ENCODE measurements at regions not wholly inside any gene's neighbourhood (a gene's known extent, or its start where the extent isn't known, plus 50 kb on each side); places are given as distances from the start of the nearest gene placed in this dataset.

DNA sequence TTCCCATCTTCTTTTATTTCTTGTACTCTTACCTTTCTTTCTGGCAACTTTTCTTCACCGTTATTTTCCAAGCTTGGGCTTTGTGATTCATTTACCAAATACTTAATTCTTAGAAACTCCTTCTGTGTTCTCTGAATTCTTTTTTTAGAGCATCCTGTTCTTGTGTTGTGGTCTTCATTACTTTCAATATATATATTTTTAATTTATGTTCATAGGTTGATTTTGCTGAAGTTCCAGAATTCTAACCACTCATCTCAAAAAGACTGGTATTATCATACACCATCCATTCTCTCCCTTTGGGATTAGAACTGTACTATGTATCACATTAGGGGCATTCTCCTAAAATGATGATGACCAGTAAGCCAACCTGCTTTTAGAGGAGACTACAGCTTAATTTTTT lies 362.3 kb upstream of the CBLB start:
- no peak for DNase-seq

DNA sequence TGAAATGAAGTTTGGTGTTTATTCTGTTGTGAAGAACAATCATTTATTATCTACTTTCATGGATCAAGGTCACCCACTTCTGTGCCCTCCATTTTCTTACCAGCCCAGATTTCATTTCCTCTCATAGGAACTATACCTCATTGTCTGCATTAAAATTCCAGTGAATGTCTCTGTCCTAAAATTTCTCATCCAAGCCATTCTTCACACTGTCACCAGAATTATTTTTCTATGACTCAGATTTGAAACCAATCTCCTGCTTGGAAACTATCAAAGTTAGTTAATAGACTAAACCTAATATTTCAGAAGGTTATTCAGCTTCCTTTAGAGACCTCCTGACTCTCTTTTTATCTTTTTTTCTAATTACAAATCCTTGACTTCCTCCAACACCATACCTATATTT lies 364.1 kb upstream of the CBLB start:
- DNase-seq: peak; percentile 15

DNA sequence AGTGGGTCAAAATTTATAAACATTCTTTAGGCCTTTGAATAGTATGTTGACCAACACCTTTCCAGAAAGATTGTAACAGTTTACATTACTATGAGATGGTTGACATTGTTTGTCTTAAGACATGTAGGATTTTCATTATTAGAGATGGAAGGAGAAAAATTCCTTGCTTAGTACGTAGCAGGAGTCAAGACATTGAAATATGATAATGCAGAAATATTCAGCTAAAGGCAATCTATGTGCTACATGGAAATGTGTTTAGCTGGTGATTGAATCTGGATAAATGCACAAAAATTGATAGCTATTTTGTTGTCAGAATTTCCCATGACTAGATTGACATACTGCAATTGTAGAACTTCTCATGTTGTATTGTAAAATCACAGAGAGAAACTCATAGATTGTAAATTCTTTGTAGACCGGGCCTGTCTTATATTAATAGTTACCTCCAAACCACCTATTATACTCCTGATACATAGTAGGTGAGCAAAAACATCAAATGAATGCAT lies 370.4 kb upstream of the CBLB start:
- no peak for DNase-seq

DNA sequence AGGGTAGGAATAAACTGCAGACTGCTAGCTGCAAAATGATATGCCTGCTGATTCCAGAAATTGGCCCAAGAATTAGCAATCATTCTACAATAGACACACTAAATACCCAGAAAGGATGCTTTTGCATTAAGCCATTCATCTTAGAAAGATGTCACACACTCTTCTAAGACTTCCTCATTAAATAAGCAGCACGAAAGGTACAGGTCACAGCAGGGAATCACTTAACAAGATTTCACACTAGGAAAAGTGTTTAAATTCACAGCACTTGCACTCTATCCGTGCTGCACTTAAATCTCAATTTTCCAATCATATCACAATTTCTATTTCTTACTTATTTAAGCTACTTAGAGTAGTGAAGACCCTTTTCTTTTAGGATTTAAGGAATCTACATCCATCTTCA lies 372.8 kb upstream of the CBLB start:
- no peak for DNase-seq

DNA sequence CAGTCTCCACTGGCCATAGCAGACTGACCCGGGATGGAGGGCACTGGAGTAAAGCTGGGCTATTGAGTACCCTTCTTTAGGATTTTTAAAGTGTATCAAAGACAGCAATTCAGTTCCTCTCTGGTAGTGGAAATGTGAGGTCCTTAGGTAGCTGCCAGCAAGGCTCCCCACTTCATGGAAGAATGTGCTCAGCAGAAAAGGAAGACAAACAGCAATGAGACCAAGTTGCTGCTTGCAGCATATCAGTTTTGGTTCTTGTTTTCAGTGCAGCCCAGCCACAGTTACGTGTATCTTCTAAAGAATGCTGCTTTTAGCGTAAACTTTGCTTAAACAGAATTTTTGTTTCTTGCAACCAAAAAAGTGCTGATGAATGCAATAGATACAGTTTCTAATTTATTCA lies 374.0 kb upstream of the CBLB start:
- DNase-seq: no peak

DNA sequence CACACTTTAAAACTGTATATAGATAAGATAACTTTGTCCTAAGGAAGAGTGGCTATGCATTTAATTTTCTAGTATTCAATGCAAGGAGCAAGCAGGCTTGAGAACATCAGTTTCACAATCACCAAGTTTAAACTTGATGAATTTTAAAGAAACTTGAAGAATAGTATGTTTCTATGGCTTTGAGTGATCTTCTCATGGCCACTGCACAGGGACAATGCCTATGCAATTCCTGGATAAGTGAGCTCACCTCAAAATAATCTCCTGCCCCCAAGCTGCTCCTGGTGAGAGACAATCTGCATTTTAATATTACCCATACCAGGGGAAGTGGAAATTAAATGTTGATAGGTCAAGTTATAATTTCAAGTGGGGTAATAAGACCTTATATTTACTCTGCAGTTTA lies 376.6 kb upstream of the CBLB start:
- DNase-seq: no peak

DNA sequence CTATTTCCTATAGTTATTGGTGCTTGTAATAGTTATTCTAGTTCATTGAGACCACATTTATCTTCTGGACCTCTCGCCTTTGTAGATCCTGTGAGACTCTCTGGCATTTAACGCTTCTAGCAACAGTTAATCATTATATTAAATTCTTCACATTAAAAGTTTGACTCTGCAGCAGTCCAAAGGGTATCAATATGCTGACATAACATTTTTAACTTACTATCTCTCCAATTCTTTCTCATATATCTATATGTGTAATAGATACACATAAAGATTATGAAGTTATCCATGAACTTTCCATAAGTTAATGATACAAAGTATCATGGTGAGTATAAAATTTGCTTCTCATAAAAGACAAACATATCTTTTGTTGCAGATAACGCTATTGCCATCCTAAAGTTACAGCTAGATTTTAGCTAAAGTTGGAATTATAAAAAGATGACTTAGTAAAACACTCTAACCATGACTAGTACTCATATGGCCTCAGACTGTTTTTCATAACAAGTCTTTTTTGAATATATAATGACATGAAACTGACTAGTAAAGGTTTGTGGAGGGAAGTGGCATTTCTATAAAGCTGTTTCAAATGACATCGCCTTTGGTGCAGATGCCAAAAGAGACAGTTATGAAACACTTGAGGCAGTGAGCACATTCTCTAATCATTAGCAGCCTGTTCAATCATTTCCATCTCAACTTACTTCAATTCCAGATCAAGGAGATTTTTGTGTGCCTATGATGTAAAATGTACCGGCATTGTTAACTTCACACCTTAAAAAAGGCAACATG lies 379.3 kb upstream of the CBLB start:
- peak; percentile 21 for DNase-seq

DNA sequence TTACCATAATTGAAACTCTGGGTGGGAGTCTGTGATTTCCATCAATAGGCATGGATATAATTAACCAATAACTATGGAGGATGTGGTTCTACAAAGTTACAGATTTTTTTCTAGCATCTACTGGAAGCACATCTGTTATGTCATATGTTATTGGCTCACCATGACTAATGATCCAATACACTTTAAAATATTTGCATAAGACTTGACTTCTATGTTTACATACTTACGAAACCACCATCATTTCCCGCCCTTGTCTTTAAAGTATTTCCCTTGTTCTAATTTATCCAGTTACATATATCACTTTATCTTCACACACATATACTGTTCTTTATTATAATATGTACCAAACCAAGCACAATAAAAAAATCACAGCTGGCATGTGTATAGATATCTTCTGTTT lies 380.3 kb upstream of the CBLB start:
- DNase-seq: peak; percentile 58

DNA sequence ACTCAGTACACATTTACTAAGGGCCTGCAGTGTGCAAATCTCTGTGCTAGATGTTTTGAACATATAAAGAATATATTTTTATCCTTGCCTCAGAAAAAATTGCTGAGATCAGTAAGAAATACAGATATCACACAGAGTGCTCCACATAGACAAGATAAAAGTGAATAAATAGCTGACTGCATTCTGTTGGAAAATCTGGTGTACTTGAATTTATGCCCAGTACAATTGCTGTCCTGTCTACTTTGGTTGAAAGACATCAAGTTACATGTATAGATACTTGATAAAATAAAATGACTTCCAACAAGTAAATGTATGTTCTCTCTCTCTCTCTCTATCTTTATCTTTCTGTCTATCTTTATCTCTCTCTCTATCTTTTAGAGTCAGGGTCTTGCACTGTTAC lies 381.2 kb upstream of the CBLB start:
- DNase-seq: no peak

DNA sequence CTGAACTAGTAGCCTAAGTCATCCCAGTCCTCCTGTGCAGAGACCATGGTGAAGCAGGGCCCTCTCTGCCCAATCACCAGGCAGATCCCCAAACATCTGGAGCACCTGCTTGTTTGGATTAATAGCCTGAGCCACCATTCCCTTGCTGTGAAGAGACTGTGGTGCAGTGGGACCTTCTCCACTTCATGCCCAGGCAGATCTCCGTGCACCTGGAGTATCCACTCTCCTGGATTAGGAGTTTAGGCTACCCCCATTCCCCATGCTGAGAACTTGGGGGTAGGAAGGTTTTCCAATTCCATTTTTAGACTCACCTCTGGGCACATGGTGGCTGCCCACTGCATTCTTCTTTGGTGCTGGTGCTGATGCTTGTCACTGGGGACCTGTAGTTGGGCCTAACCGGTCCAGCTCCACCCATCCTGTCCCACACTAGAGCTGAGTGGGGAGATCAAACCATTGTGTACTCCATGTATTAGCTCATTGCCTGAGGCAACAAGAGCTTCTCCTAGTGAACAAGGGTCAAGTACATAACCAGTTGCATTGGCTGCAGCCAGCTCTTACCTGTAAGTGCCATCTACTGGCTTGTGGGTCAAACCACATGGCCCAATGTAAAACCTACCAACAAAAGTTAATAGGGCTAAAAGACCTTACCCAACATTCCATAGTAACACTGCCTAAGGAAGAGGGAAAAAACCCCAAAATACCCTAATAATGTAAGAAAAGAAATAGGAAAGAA lies 382.5 kb upstream of the CBLB start:
- DNase-seq: no peak

DNA sequence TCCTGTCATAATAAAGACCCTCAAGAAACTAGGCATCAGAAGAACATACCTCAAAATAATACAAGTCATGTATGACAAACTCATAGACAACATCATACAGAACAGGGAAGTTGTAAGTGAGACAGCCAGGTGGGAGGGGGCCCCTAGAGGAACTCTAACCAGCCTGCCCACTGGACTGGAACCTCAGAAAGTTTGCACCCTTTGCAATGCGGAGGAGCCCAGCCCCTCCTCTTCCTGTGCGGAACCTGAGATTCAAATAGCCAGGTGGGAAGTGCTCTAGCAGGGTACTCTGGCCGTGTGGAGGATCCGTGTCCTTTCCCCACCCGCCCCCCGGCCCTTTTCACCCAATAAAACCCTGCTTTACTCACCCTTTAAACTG lies 387.0 kb upstream of the CBLB start:
- DNase-seq: no peak

DNA sequence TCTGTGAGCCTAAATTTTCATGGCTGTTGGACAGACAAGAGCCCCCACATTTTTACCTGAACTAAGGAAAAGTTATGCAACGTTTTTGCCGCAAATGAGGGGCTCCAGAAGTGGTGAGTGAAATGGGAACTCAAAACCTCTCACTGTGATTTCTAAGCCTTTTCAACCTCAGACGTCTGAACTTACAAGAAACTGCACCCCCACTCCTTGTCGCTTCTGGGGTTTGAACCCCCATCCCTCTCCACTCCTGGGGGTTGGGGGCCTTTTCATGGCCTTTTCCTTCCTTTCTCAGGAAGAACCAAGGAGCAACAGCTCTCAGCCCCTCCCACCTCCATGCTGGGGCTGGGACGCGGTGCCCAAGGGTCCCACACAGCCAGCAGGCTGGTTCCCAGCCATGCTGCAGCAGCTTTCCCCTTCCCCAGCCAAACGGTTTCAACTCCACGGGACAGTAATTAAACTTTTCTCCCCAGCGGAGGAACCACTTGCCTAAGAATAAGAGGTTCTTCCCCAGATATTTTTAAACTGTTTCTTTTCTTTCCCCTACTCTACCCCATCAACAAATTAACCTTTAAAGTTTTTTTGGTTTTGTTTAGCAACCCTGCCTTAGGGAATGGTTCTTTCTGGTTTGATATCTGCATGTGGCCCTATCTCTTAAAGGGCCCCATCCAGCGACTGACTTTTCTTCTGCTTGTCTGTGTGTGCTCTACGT lies 387.6 kb upstream of the CBLB start:
- no peak for DNase-seq

DNA sequence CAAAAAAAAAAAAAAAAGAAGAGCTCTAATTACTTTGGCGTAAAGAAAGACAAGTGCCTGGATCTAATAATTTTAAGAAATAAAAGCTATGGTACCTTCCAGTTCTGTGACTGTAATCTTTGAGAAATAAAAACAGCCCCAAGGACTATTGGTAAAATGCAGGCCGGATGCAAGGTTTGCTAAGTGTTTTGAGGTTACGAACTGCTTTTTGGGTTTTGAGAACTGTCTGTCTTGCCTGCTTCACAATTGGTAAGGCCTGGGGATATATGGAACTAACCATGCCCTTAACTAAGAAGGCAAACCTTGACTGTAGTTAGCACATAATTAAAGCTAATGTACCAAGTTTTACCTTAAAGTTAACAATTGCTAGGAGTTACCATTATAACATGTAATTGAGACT lies 388.4 kb upstream of the CBLB start:
- no peak for DNase-seq

DNA sequence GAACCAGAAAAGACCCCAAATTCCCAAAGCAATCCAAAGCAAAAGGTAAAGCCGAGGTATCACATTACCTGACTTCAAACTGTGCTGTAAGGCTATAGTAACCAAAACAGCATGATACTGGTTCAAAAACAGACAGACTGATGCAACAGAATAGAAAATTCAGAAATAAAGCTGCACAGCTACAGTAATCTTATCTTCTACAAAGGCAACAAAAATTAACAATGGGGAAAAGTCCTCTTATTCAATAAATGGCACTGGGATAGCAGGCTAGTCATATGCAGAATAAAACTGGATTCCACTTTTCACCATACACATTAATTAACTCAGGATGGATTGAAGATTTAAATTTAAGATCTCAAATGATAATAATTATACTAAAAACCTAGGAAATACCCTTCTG lies 392.6 kb upstream of the CBLB start:
- DNase-seq: no peak

DNA sequence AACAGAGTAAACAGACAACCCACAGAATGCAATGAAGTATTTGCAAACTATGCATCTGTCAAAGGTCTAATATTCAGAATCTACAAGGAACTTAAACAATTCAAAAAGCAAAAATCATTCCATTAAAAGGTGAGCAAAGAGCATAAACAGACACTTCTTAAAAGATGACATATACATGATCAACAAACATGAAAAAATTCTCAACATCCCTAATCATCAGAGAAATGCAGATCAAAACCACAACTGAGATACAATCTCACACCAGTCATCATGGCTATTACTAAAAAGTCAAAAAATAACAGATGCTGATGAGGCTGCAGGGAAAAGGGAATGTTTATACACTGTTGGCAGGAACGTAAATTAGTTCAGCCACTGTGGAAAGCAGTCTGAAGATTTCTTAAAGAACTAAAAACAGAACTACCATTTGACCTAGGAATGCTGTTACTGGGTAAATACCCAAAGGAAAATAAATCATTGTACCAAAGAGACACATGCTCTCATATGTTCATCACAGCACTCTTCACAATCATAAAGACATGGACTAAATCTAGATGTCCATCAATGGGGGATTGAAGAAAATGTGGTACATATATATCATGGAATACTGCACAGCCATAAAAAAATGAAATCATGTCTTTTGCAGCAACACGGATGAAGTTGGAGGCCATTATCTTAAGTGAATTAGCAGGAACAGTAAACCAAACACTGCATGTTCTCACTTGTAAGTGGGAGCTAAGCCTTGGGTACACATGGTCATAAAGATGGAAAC lies 393.3 kb upstream of the CBLB start:
- DNase-seq: peak; percentile 92

DNA sequence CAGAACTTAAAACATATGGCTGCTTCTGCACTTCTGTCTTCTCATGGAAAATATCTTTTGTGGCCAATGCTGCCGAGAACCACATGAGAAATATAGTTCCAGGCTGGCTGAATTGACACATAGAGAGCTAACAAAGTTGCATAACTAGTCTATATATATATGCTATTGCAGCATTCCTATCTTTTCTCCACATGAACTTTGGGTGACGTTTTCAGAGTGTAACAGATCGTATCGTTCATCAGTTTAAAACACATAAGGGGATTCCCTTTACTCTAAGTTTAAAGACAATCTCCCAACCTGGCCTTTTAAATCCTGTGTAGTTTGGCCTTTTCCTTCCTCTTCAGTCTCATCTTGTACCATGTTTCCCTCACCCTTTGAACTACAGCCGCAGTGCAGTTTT lies 394.2 kb upstream of the CBLB start:
- DNase-seq: no peak

DNA sequence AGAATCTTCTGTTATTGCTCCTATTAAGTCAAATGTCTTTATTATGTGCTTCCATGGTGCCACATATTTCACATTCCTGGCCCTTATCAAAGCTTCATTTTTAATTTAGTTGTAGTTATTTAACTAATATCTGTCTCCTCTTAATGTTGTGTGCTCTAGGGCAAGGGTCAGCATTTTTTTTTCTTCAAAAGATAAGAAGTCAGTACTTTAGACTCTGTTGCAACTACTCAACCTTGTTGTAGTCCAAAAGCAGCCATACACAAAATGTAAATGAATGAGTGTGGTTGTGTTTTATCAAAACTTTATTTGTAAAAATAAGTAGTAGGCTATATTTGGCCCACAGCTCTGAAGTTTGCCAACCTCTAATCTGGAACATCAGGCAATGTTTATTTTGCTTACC lies 394.7 kb upstream of the CBLB start:
- DNase-seq: no peak

DNA sequence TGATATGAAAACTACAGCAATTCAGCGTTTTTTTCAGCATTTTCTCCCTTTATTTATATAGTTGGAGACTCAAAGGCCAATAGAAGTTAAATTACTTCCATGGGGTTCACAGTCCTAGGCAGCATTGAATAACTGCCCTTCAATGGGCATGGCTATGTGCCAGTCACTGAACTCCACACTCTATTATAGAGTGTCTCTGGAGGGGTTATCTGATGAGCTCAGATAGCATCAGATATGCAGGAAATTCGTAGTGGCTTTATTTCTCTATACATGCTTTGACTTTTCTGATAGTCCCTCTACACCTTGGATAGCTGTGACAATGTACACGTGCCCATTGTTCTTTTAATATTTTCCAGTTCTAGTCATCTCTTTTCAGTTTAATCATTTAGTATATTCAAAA lies 396.9 kb upstream of the CBLB start:
- no peak for DNase-seq

DNA sequence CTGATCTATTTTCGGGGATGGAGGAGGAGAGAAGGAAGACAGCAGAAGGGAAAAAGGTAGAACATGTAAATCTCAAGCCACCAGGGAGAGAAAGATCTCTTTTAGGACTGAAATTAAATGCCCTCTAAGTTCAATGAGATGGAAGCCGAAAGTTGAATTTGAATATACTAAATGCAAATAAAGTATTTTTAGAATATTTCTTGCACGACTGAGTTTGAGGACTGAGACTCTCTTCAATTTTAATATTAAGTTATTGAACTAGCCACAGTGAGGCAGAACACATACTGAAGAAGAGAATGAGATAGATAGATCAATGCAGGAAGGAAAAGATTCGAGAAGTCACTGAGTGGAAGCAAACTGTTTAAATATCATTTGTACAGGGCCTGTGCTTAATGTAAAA lies 399.9 kb upstream of the CBLB start:
- DNase-seq: no peak

DNA sequence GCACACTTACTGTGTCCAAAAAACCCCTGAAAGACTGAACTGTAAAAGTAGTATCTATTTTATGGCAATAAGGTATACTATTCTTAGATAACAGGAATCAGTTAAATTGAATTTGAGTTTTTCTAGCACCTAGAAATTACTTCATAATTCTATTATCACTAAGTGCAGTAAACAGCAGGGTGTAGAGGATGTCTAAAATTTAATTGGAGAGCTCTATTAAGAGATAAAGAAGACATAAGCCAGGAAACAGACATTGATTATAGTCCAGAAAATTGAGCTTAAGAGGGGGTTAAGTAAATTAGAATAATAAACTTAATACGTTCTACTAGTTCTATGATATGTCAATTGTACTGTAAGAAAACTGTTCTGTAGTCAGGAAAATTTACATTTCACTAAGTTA lies 403.5 kb upstream of the CBLB start:
- DNase-seq: no peak

DNA sequence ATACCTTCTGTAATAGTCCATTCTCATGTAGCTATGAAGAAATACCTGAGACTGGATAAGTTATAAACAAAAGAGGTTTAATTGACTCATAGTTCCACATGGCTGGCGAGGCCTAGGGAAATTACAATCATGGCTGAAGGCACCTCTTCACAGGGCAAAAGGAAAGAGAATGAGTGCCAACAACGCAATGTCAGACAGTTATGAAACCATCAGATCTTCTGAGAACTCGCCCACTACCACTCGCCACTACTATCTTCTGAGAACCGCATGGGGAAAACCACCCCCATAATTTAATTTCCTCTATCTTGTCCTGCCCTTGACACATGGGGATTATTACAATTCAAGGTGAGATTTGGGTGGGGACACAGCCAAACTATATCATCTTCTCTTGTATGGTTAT lies 406.8 kb upstream of the CBLB start:
- no peak for DNase-seq

DNA sequence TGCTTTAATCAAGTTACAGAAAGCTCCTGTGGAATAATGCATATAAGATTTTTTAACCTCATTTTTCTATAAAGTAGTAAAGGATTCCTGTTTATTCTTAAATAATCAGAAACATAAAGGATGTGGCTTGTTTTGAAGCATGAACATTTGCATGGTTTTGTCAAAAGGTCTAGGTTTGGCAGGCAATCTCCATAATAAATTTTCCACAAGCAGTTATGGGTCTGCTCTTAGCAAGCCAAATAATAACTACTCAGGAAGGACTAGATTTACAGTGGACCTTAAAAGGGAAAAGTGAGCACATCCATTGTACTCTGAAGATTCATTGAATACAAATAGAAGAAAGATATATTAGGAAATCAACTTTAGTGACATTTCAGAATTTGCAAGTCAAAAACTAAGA lies 407.3 kb upstream of the CBLB start:
- DNase-seq: no peak
